Esophagus muscularis mucosa (tissue), 4 donors: ENCODE measurements at regions not wholly inside any gene's neighbourhood (a gene's known extent, or its start where the extent isn't known, plus 50 kb on each side); places are given as distances from the start of the nearest gene placed in this dataset.

Experiments
- DNase-seq: peaks from one replicate; pipeline ENCODE4 v3.0.0-alpha.2; 2017; ENCODE audit errors: extremely low spot score
- H3K27ac ChIP-seq, 4 donors: fragments of 200-600 bp; sonication (generic); replicated peaks in 1 of 4; 1 replicate in 3 of 4; 2 replicates in 1 of 4; pipeline ENCODE4 v1.5.1; 2016 to 2019; ENCODE audit warnings: mild to moderate bottlenecking in 1 of 4
- H3K27me3 ChIP-seq, 4 donors: fragments of 200-600 bp; sonication (generic); one replicate each; pipeline versions ENCODE4 v1.5.1 to v1.6.0; 2016 to 2019
- H3K36me3 ChIP-seq, 4 donors: fragments of 200-600 bp; sonication (generic); one replicate each; pipeline ENCODE4 v1.5.1; 2016 to 2019
- H3K4me1 ChIP-seq, 4 donors: fragments of 200-600 bp; sonication (generic); one replicate each; pipeline ENCODE4 v1.5.1; 2016 to 2019
- H3K4me3 ChIP-seq, 4 donors: fragments of 200-600 bp; sonication (generic); 1 replicate in 2 of 4; 2 replicates in 2 of 4; pipeline ENCODE4 v1.5.1; 2016 to 2019; ENCODE audit warnings: mild to moderate bottlenecking in 4 of 4, moderate library complexity in 1 of 4
- H3K9me3 ChIP-seq, 4 donors: fragments of 200-600 bp; sonication (generic); 1 replicate in 3 of 4; 2 replicates in 1 of 4; pipeline ENCODE4 v1.5.1; 2016 to 2019
- EP300 ChIP-seq: sonication (generic); formaldehyde crosslinking; IDR thresholded peaks from one replicate; pipeline ENCODE4 v1.6.1; 2017; ENCODE audit warnings: antibody characterized with exemption
- POLR2A ChIP-seq: fragments of 450-650 bp; IDR thresholded peaks from one replicate; pipeline ENCODE4 v1.6.1; 2017; ENCODE audit warnings: antibody characterized with exemption, moderate library complexity, mild to moderate bottlenecking, low read depth
- POLR2AphosphoS5 ChIP-seq, 2 donors: sonication (generic); formaldehyde crosslinking; IDR thresholded peaks; one replicate each; pipeline ENCODE4 v1.6.1; 2017; ENCODE audit warnings: antibody characterized with exemption in 2 of 2
- WGBS: methylation state at CpG from one replicate; pipeline ENCODE4 v1.1.5; 2018; 5-methylcytosine and 5-hydroxymethylcytosine counted together
- intact Hi-C: fragments of 100-400 bp; cut with DNase I; formaldehyde crosslinking; loops from one replicate; pipeline ENCODE4 v1.15.1; 2023
- TF ChIP-seq, protein P1 (sequence below), 3 experiments: fragments of 200-600 bp in 2 of 3; fragments of 450-650 bp in 1 of 3; sonication (generic) in 2 of 3; IDR thresholded peaks; one replicate each; pipeline ENCODE4 v1.5.1; 2017 to 2019; ENCODE audit warnings: antibody characterized with exemption in 3 of 3, mild to moderate bottlenecking in 2 of 3, moderate library complexity in 1 of 3

DNA sequence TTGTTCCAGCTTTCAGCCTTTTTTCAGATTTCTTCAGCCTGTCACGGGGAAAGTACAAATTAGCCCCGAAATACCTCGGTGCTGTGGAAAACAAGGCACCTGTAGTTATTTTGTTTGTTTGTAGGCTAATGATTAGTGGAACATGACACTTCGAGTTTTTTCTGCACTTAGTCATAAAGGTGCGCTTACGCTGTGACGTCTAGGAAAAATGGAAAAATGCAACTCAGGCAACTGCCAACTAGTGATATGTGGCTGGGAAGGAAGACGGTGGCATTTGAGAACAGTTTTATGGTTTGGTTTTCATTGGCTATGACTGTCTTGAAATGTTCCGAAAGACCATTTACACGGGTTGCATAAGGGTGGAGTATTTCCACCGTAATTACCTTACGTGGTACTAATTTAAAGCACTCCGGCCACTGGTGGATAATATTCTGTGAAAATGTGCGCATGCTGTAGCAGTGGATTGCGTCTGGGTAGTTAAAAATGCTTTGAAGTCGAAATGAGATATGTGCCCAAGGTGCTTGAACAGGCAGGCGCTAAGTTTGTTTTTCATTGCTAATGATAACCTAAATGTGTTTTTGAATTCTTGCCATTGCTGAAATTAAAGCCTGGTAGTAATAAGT is 94.5 kb upstream of the CELF2 start:
- no peak for TF ChIP-seq POLR2AphosphoS5 (IDR thresholded peaks at IDR 0.05)
- TF ChIP-seq, protein P1, sequence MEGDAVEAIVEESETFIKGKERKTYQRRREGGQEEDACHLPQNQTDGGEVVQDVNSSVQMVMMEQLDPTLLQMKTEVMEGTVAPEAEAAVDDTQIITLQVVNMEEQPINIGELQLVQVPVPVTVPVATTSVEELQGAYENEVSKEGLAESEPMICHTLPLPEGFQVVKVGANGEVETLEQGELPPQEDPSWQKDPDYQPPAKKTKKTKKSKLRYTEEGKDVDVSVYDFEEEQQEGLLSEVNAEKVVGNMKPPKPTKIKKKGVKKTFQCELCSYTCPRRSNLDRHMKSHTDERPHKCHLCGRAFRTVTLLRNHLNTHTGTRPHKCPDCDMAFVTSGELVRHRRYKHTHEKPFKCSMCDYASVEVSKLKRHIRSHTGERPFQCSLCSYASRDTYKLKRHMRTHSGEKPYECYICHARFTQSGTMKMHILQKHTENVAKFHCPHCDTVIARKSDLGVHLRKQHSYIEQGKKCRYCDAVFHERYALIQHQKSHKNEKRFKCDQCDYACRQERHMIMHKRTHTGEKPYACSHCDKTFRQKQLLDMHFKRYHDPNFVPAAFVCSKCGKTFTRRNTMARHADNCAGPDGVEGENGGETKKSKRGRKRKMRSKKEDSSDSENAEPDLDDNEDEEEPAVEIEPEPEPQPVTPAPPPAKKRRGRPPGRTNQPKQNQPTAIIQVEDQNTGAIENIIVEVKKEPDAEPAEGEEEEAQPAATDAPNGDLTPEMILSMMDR (IDR thresholded peaks at IDR 0.05), result no peak
- no peak for TF ChIP-seq EP300
- TF ChIP-seq POLR2A, result no peak
- Histone ChIP-seq H3K4me1 (peaks cover 0 to 17% (median 8%) of the 10 kb centered on the region in 4 donors), H3K27me3 (no peaks in the 10 kb centered on the region), H3K9me3 (no peaks in the 10 kb centered on the region), H3K27ac (no peak overlapping the region), H3K4me3 (no peak overlapping the region), H3K36me3 (no peaks in the 10 kb centered on the region)
- intact Hi-C loops, result loop anchor here (10.0 kb wide), 1 partner anchor 242 kb away; no protein-coding TSS in a partner anchor
- WGBS, result 93% methylated on average over 17 of the region's 17 CpGs
- DNase-seq, result peak; percentile 17

DNA sequence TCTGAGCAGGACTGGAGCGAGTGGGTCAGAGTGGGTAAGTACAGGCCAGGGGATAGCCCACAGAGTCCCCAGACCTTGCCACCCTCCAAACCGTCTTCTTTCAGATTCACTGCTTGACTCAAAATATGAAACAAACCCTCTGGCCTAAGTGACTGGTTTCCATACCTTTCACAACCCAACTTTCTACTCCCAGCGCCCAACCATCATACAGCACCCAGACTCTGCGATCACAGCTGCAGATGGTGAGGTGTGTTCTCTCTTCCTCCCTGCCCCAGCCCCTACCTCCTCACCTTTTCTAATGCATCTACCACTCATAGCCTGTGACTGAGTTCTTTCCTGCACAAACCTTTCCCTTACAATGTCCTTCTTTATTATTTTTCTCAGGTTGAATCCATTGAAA is 92.0 kb upstream of the CELF2 start:
- H3K27me3 ChIP-seq, result no peaks in the 10 kb centered on the region
- intact Hi-C loops, result loop anchor here (10.0 kb wide), 1 partner anchor 239 kb away; no protein-coding TSS in a partner anchor
- H3K36me3 ChIP-seq, result no peaks in the 10 kb centered on the region
- H3K27ac ChIP-seq, result no peak overlapping the region
- WGBS, result 100% methylated on average over 4 of the region's 4 CpGs
- H3K9me3 ChIP-seq, result no peaks in the 10 kb centered on the region
- no peak overlapping the region for H3K4me3 ChIP-seq
- H3K4me1 ChIP-seq, result peaks cover 0 to 17% (median 8%) of the 10 kb centered on the region in 4 donors
- TF ChIP-seq POLR2AphosphoS5 (IDR thresholded peaks at IDR 0.05) (no peak), EP300 (no peak), POLR2A (no peak)
- TF ChIP-seq, protein P1 (IDR thresholded peaks at IDR 0.05), result no peak
- no peak for DNase-seq

DNA sequence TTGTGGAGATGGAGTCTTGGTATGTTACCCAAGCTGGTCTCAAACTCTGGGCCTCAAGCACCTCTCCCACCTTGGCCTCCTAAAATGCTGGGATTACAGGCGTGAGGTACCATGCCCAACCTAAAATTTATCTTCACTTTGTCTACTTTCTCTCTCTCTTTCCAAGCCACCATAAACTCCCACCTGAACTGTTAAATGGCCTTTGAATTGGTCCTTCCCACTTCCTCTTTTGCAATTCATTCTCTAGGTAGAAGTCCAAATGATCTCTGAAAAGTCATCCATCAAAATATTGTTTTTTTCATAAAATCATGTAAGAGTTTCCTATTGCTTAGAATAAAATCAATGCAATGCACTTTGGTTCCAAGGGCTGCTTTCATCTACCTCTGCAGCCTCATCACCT is 90.1 kb upstream of the CELF2 start:
- intact Hi-C loops, result loop anchor here (10.0 kb wide), 1 partner anchor 237 kb away; no protein-coding TSS in a partner anchor
- WGBS, result 96% methylated on average over 1 of the region's 1 CpG
- no peaks in the 10 kb centered on the region for H3K27me3 ChIP-seq
- peaks cover 0 to 1% (median 0%) of the 10 kb centered on the region in 4 donors for H3K4me1 ChIP-seq
- no peak for TF ChIP-seq EP300
- no peak for TF ChIP-seq POLR2A
- TF ChIP-seq POLR2AphosphoS5 (IDR thresholded peaks at IDR 0.05), result no peak
- TF ChIP-seq, protein P1 (IDR thresholded peaks at IDR 0.05), result no peak
- no peak for DNase-seq
- no peaks in the 10 kb centered on the region for H3K36me3 ChIP-seq
- H3K27ac ChIP-seq, result no peak overlapping the region
- H3K9me3 ChIP-seq, result no peaks in the 10 kb centered on the region
- no peak overlapping the region for H3K4me3 ChIP-seq

DNA sequence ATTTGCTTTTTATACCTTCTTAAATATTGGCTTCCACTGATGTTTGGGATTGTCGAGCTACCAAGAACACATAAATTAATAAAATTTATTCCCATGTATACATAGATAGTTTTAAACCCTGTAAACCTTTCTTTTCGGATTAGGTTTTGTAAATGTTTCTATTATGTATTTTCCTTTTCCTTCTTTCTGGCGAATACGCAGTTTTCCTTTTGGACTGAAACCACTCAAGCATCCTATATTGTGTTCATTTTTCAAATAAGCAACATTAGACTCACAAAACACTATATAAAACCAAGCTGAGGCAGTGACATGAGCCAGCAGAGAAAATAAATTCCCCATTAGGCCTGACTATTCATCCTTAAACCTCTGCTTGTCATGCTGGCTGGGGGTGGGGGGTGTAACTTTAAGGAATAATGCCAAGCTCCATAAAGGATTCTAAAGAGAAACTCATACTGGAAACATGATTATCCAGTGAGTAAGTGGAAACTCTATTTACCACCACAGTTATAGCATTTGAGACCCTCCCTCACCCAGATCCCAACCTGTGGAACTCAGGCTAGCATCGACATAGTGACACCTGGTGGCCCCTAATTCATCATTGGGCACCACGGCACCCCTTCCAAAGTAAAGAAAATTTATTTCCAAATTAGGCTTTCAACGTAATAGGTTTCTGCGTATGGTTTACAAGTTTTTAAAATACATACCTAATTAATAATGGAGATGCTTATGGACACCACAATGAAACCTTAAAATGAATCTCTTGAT is 86.5 kb upstream of the CELF2 start:
- Histone ChIP-seq H3K27ac (no peak overlapping the region), H3K4me3 (no peak overlapping the region), H3K9me3 (no peaks in the 10 kb centered on the region), H3K4me1 (no peaks in the 10 kb centered on the region), H3K27me3 (no peaks in the 10 kb centered on the region), H3K36me3 (no peaks in the 10 kb centered on the region)
- no peak for DNase-seq
- TF ChIP-seq POLR2AphosphoS5 (IDR thresholded peaks at IDR 0.05) (no peak), POLR2A (no peak), EP300 (no peak)
- TF ChIP-seq, protein P1 (IDR thresholded peaks at IDR 0.05), result no peak
- WGBS, result 89% methylated on average over 8 of the region's 8 CpGs
- intact Hi-C loops, result no loop called here
